SH-SY5Y (cell line): ENCODE measurements at regions not wholly inside any gene's neighbourhood (a gene's known extent, or its start where the extent isn't known, plus 50 kb on each side); places are given as distances from the start of the nearest gene placed in this dataset.

Experiments used
- GATA2 ChIP-seq: IDR thresholded peaks from 2 replicates; pipeline ENCODE4 v1.6.1; 2011; ENCODE audit warnings: mild to moderate bottlenecking, low read depth, low read length
- GATA3 ChIP-seq: IDR thresholded peaks from 2 replicates; pipeline ENCODE4 v1.6.1; 2011; ENCODE audit warnings: low read depth, mild to moderate bottlenecking, low read length, moderate library complexity

- TF ChIP-seq GATA3 (no peak), GATA2 (no peak)
These were observed 198.4 kb upstream of the MEF2C start for GRCh38 chr5:89081360-89081759.
